Activated T-cell treated with anti-CD3 and anti-CD28 coated beads, Interleukin-2, amount 50 U/mL, for 4 hours (primary cell): ENCODE measurements at regions not wholly inside any gene's neighbourhood (a gene's known extent, or its start where the extent isn't known, plus 50 kb on each side); places are given as distances from the start of the nearest gene placed in this dataset.
"Not testable (repeated sequence)": the region's sequence is repeated elsewhere in the genome, so short reads cannot be mapped to it uniquely, and the experiment has no call there.

Experiments
- ATAC-seq, 2 donors: fragments of 200-7000 bp; cut with Tn5 transposase; one replicate each; pipeline ENCODE4 v1.10.0; 2021
- DNase-seq: peaks from one replicate; pipeline ENCODE4 v3.0.0-alpha.2; 2020
- H3K27me3 Mint-ChIP-seq: one replicate; pipeline ENCODE4 v1.8.0; 2021; ENCODE audit warnings: low read depth, mixed read lengths
- H3K36me3 Mint-ChIP-seq: one replicate; pipeline ENCODE4 v1.8.0; 2022; ENCODE audit warnings: mixed read lengths; ENCODE audit not compliant: insufficient read depth
- H3K4me1 Mint-ChIP-seq: one replicate; pipeline ENCODE4 v1.8.0; 2021; ENCODE audit warnings: low read depth, mixed read lengths
- H3K4me3 Mint-ChIP-seq: one replicate; pipeline ENCODE4 v1.8.0; 2021; ENCODE audit warnings: mild to moderate bottlenecking, moderate library complexity, mixed read lengths
- H3K9me3 Mint-ChIP-seq: one replicate; pipeline ENCODE4 v1.8.0; 2021; ENCODE audit warnings: mixed read lengths

- DNase-seq (no peak), ATAC-seq (no peak)
- H3K36me3 Mint-ChIP-seq: no peaks in the 10 kb centered on the region
- H3K4me3 Mint-ChIP-seq: no peak overlapping the region
- no peaks in the 10 kb centered on the region for H3K9me3 Mint-ChIP-seq
- H3K27me3 Mint-ChIP-seq: no peaks in the 10 kb centered on the region
- no peaks in the 10 kb centered on the region for H3K4me1 Mint-ChIP-seq
Observed at GRCh38 chr11:15347969-15348734, 233.4 kb downstream of the INSC start.

- DNase-seq (no peak), ATAC-seq (no peak)
- Mint-ChIP-seq H3K4me3 (no peak overlapping the region), H3K36me3 (no peaks in the 10 kb centered on the region), H3K4me1 (no peaks in the 10 kb centered on the region), H3K9me3 (no peaks in the 10 kb centered on the region), H3K27me3 (no peaks in the 10 kb centered on the region)
Observed at GRCh38 chr11:15349413-15349812, 234.7 kb downstream of the INSC start.

GRCh38 chr11:15361316-15361715 is 246.6 kb downstream of the INSC start:
- ATAC-seq: no peak
- no peak for DNase-seq
- Mint-ChIP-seq H3K4me1 (no peaks in the 10 kb centered on the region), H3K9me3 (no peaks in the 10 kb centered on the region), H3K4me3 (no peak overlapping the region), H3K36me3 (no peaks in the 10 kb centered on the region), H3K27me3 (no peaks in the 10 kb centered on the region)

GRCh38 chr11:15365286-15365685 is 250.6 kb downstream of the INSC start:
- not testable (repeated sequence) for H3K36me3 Mint-ChIP-seq, H3K4me1 Mint-ChIP-seq, DNase-seq, ATAC-seq, H3K27me3 Mint-ChIP-seq, H3K4me3 Mint-ChIP-seq, H3K9me3 Mint-ChIP-seq

GRCh38 chr11:15367695-15368094 is 253.0 kb downstream of the INSC start:
- Mint-ChIP-seq H3K4me3 (no peak overlapping the region), H3K4me1 (no peaks in the 10 kb centered on the region), H3K36me3 (no peaks in the 10 kb centered on the region), H3K27me3 (peaks cover 4% of the 10 kb centered on the region), H3K9me3 (no peaks in the 10 kb centered on the region)
- ATAC-seq (no peak), DNase-seq (no peak)

- H3K27me3 Mint-ChIP-seq: peaks cover 5% of the 10 kb centered on the region
- DNase-seq: no peak
- H3K4me3 Mint-ChIP-seq: no peak overlapping the region
- H3K36me3 Mint-ChIP-seq: no peaks in the 10 kb centered on the region
- no peaks in the 10 kb centered on the region for H3K4me1 Mint-ChIP-seq
- H3K9me3 Mint-ChIP-seq: no peaks in the 10 kb centered on the region
- ATAC-seq: no peak
Observed at GRCh38 chr11:15370495-15371147, 255.9 kb downstream of the INSC start.

GRCh38 chr11:15371533-15371932 is 256.8 kb downstream of the INSC start:
- no peak for ATAC-seq
- no peaks in the 10 kb centered on the region for H3K9me3 Mint-ChIP-seq
- H3K4me1 Mint-ChIP-seq: no peaks in the 10 kb centered on the region

GRCh38 chr11:15374418-15374817 is 259.7 kb downstream of the INSC start:
- H3K27me3 Mint-ChIP-seq: peaks cover 2% of the 10 kb centered on the region
- H3K36me3 Mint-ChIP-seq: no peaks in the 10 kb centered on the region
- H3K4me3 Mint-ChIP-seq: no peak overlapping the region
- H3K4me1 Mint-ChIP-seq: no peaks in the 10 kb centered on the region
- no peaks in the 10 kb centered on the region for H3K9me3 Mint-ChIP-seq
- no peak for ATAC-seq
- no peak for DNase-seq

More at GRCh38 chr11:15371533-15371932, 256.8 kb downstream of the INSC start:
- no peak overlapping the region for H3K4me3 Mint-ChIP-seq
- no peaks in the 10 kb centered on the region for H3K36me3 Mint-ChIP-seq
- H3K27me3 Mint-ChIP-seq: peaks cover 6% of the 10 kb centered on the region
- no peak for DNase-seq

GRCh38 chr11:15378941-15379340 is 264.2 kb downstream of the INSC start:
- no peak overlapping the region for H3K4me3 Mint-ChIP-seq
- no peak for ATAC-seq
- no peaks in the 10 kb centered on the region for H3K4me1 Mint-ChIP-seq
- no peaks in the 10 kb centered on the region for H3K36me3 Mint-ChIP-seq
- no peaks in the 10 kb centered on the region for H3K9me3 Mint-ChIP-seq
- peaks cover 2% of the 10 kb centered on the region for H3K27me3 Mint-ChIP-seq
- no peak for DNase-seq

GRCh38 chr11:15379483-15379882 is 264.8 kb downstream of the INSC start:
- Mint-ChIP-seq H3K9me3 (no peaks in the 10 kb centered on the region), H3K4me3 (no peak overlapping the region), H3K4me1 (no peaks in the 10 kb centered on the region), H3K27me3 (peaks cover 2% of the 10 kb centered on the region), H3K36me3 (no peaks in the 10 kb centered on the region)
- DNase-seq (no peak), ATAC-seq (no peak)

- H3K36me3 Mint-ChIP-seq: no peaks in the 10 kb centered on the region
- no peak overlapping the region for H3K4me3 Mint-ChIP-seq
- ATAC-seq: no peak
- H3K4me1 Mint-ChIP-seq: no peaks in the 10 kb centered on the region
- no peaks in the 10 kb centered on the region for H3K9me3 Mint-ChIP-seq
- no peaks in the 10 kb centered on the region for H3K27me3 Mint-ChIP-seq
- DNase-seq: no peak
Observed at GRCh38 chr11:15390857-15391256, 276.1 kb downstream of the INSC start.

GRCh38 chr11:15396778-15397177 is 282.1 kb downstream of the INSC start:
- Mint-ChIP-seq H3K4me3 (no peak overlapping the region), H3K4me1 (no peaks in the 10 kb centered on the region)
- DNase-seq: no peak

GRCh38 chr11:15406851-15407351 is 292.2 kb downstream of the INSC start:
- Mint-ChIP-seq H3K27me3 (no peaks in the 10 kb centered on the region), H3K9me3 (peaks cover 10% of the 10 kb centered on the region), H3K36me3 (no peaks in the 10 kb centered on the region), H3K4me3 (no peak overlapping the region), H3K4me1 (no peaks in the 10 kb centered on the region)
- DNase-seq (no peak), ATAC-seq (no peak)

More at GRCh38 chr11:15396778-15397177, 282.1 kb downstream of the INSC start:
- ATAC-seq: no peak
- Mint-ChIP-seq H3K27me3 (no peaks in the 10 kb centered on the region), H3K36me3 (no peaks in the 10 kb centered on the region), H3K9me3 (peaks cover 28% of the 10 kb centered on the region)

- Mint-ChIP-seq H3K4me1 (no peaks in the 10 kb centered on the region), H3K27me3 (no peaks in the 10 kb centered on the region), H3K36me3 (no peaks in the 10 kb centered on the region), H3K9me3 (peaks cover 8% of the 10 kb centered on the region), H3K4me3 (no peak overlapping the region)
- no peak for ATAC-seq
- no peak for DNase-seq
Observed at GRCh38 chr11:15412054-15412453, 297.3 kb downstream of the INSC start.

- DNase-seq: no peak
- H3K9me3 Mint-ChIP-seq: peaks cover 5% of the 10 kb centered on the region
- no peaks in the 10 kb centered on the region for H3K27me3 Mint-ChIP-seq
- H3K4me3 Mint-ChIP-seq: no peak overlapping the region
- H3K36me3 Mint-ChIP-seq: no peaks in the 10 kb centered on the region
- H3K4me1 Mint-ChIP-seq: no peaks in the 10 kb centered on the region
- ATAC-seq: no peak
Observed at GRCh38 chr11:15418921-15419320, 304.2 kb downstream of the INSC start.
